A549 (cell line): ENCODE measurements at regions not wholly inside any gene's neighbourhood (a gene's known extent, or its start where the extent isn't known, plus 50 kb on each side); places are given as distances from the start of the nearest gene placed in this dataset.
"Not testable (repeated sequence)": the region's sequence is repeated elsewhere in the genome, so short reads cannot be mapped to it uniquely, and the experiment has no call there.

Experiments used
- ATAC-seq, 2 experiments: fragments of 200-7000 bp in 1 of 2; fragments of >200 bp in 1 of 2; cut with Nextera tagmentation in 1 of 2; cut with Tn5 transposase in 1 of 2; 3 replicates each; pipeline versions ENCODE4 v1.8.0 to v1.9.1; 2018 to 2020; ENCODE audit warnings: mild to moderate bottlenecking in 1 of 2, moderate library complexity in 1 of 2
- CTCF ChIA-PET: fragments of 300-600 bp; sonication (Branson Sonifier 250); formaldehyde crosslinking; extraction: SDS; loops from one replicate; lab custom pipeline; 2021; ENCODE audit warnings: antibody characterized with exemption, inconsistent platforms; lab: Yijun Ruan, JAX
- POLR2A ChIA-PET: fragments of 350-600 bp; formaldehyde crosslinking; extraction: SDS; loops from one replicate; lab custom pipeline; 2021; ENCODE audit warnings: antibody characterized with exemption, inconsistent platforms; lab: Yijun Ruan, JAX
- DNase-seq, 2 experiments: peaks; one replicate each; pipeline versions ENCODE4 v3.0.0 to v3.0.0-alpha.2; 2011 to 2016; ENCODE audit warnings: low read depth in 1 of 2, low spot score in 1 of 2
- FAIRE-seq: peaks from 2 replicates; lab custom pipeline; 2011; peaks lifted over from hg19 to GRCh38; lab: Jason Lieb, UNC
- H3K27ac ChIP-seq, 2 experiments: fragments of >200 bp; sonication (Bioruptor Twin); formaldehyde crosslinking; 3 replicates each; pipeline ENCODE4 v1.5.1; 2016 to 2017
- H3K4me1 ChIP-seq: fragments of >200 bp; sonication (Bioruptor Twin); formaldehyde crosslinking; 3 replicates; pipeline ENCODE4 v1.6.1; 2016
- H3K4me2 ChIP-seq: fragments of >200 bp; sonication (Bioruptor Twin); formaldehyde crosslinking; 3 replicates; pipeline ENCODE4 v1.6.1; 2016
- H3K4me3 ChIP-seq: fragments of >200 bp; sonication (Bioruptor Twin); formaldehyde crosslinking; 3 replicates; pipeline ENCODE4 v1.5.1; 2016
- H3K9me3 ChIP-seq: fragments of >200 bp; sonication (Bioruptor Twin); formaldehyde crosslinking; 3 replicates; pipeline ENCODE4 v1.6.1; 2016
- BHLHE40 ChIP-seq: IDR thresholded peaks from 2 replicates; pipeline ENCODE4 v1.6.1; 2012; ENCODE audit warnings: low read depth, low read length, inconsistent platforms
- CEBPB ChIP-seq, 2 experiments: fragments of >200 bp in 1 of 2; sonication (Bioruptor Twin) in 1 of 2; formaldehyde crosslinking in 1 of 2; IDR thresholded peaks; 2 replicates each; pipeline ENCODE4 v1.6.1; 2012 to 2016
- CHD2 ChIP-seq: fragments of 150-350 bp; IDR thresholded peaks from 2 replicates; pipeline ENCODE4 v1.6.1; 2014; ENCODE audit warnings: low read length; ENCODE audit not compliant: partially characterized antibody
- CHD4 ChIP-seq: fragments of 200-600 bp; sonication (generic); IDR thresholded peaks from 2 replicates; pipeline ENCODE4 v1.6.1; 2016; ENCODE audit warnings: antibody characterized with exemption, mild to moderate bottlenecking, borderline replicate concordance
- E2F6 ChIP-seq: IDR thresholded peaks from 2 replicates; pipeline ENCODE4 v1.6.1; 2012; ENCODE audit warnings: low read depth, borderline replicate concordance
- ESRRA ChIP-seq: fragments of 150-350 bp; IDR thresholded peaks from 2 replicates; pipeline ENCODE4 v1.6.1; 2014; ENCODE audit warnings: mild to moderate bottlenecking, low read length, borderline replicate concordance
- FOXS1 ChIP-seq: fragments of 250-450 bp; sonication (Bioruptor Pico); IDR thresholded peaks from 2 replicates; pipeline ENCODE4 v1.5.0; 2020; ENCODE audit warnings: mild to moderate bottlenecking, moderate library complexity
- HDAC2 ChIP-seq: fragments of 200-600 bp; sonication (generic); IDR thresholded peaks from 2 replicates; pipeline ENCODE4 v1.6.1; 2016
- HOXB13 ChIP-seq: fragments of 250-450 bp; sonication (Bioruptor Pico); IDR thresholded peaks from 2 replicates; pipeline ENCODE4 v1.5.0; 2020; ENCODE audit warnings: low read depth, mild to moderate bottlenecking, moderate library complexity
- JUN ChIP-seq, 2 experiments: fragments of >200 bp; sonication (Bioruptor Twin); formaldehyde crosslinking; IDR thresholded peaks; 2 replicates in 1 of 2; 3 replicates in 1 of 2; pipeline ENCODE4 v1.6.1; 2016 to 2017
- KDM1A ChIP-seq: fragments of 200-600 bp; sonication (generic); IDR thresholded peaks from 2 replicates; pipeline ENCODE4 v1.6.1; 2016; ENCODE audit warnings: low read depth, mild to moderate bottlenecking
- NFE2L2 ChIP-seq: fragments of 150-350 bp; conservative IDR thresholded peaks from 2 replicates; pipeline ENCODE4 v1.6.1; 2014; ENCODE audit warnings: low read length
- NR3C1 ChIP-seq: fragments of >200 bp; sonication (Bioruptor Twin); formaldehyde crosslinking; IDR thresholded peaks from 3 replicates; pipeline ENCODE4 v1.6.1; 2017
- POLR2A ChIP-seq: IDR thresholded peaks from 2 replicates; pipeline ENCODE4 v1.6.1; 2012; ENCODE audit warnings: mild to moderate bottlenecking, low read length
- POLR2AphosphoS2 ChIP-seq: conservative IDR thresholded peaks from 2 replicates; pipeline ENCODE4 v1.6.1; 2012; ENCODE audit warnings: low read length, improper control_type of control experiment, inconsistent platforms
- RAD21 ChIP-seq, 2 experiments: fragments of >200 bp in 1 of 2; sonication (Bioruptor Twin) in 1 of 2; formaldehyde crosslinking in 1 of 2; IDR thresholded peaks in 1 of 2; conservative IDR thresholded peaks in 1 of 2; 2 replicates in 1 of 2; 3 replicates in 1 of 2; pipeline ENCODE4 v1.6.1; 2012 to 2018; ENCODE audit warnings: inconsistent platforms in 1 of 2
- RCOR1 ChIP-seq: fragments of 150-350 bp; IDR thresholded peaks from 2 replicates; pipeline ENCODE4 v1.6.1; 2014; ENCODE audit warnings: antibody characterized with exemption, low read length, low read depth
- SREBF2 ChIP-seq: fragments of 450-650 bp; IDR thresholded peaks from 2 replicates; pipeline ENCODE4 v1.6.1; 2014; ENCODE audit warnings: mild to moderate bottlenecking, moderate library complexity
- TFCP2L1 ChIP-seq: fragments of 250-450 bp; sonication (Bioruptor Pico); IDR thresholded peaks from 2 replicates; pipeline ENCODE4 v1.5.0; 2021; ENCODE audit warnings: mild to moderate bottlenecking
- WGBS: methylation state at CpG from one replicate; pipeline ENCODE4 v1.1.6; 2017; ENCODE audit errors: missing lambda C conversion rate; 5-methylcytosine and 5-hydroxymethylcytosine counted together
- TF ChIP-seq, protein P1 (sequence below): IDR thresholded peaks from 2 replicates; pipeline ENCODE4 v1.6.1; 2012

GRCh38 chr2:216932863-216933548 lies 73.1 kb upstream of the TNP1 start:
- ATAC-seq (no peak), FAIRE-seq (no peak), DNase-seq (no peak)
- CTCF ChIA-PET = no interaction called here
- Histone ChIP-seq H3K4me2 (no peak overlapping the region), H3K27ac (no peak overlapping the region), H3K9me3 (no peaks in the 10 kb centered on the region), H3K4me1 (no peaks in the 10 kb centered on the region), H3K4me3 (no peak overlapping the region)
- TF ChIP-seq FOXS1 (CRISPR knock-in tag) (no peak), KDM1A (no peak), POLR2A (no peak), CHD4 (no peak), ESRRA (no peak), HDAC2 (no peak)
- POLR2A ChIA-PET = no interaction called here
- 67% methylated on average over 11 of the region's 12 CpGs for WGBS

- no peak overlapping the region for H3K27ac ChIP-seq
- no peak for ATAC-seq
- POLR2A ChIA-PET = no interaction called here
- no peak overlapping the region for H3K4me2 ChIP-seq
- H3K4me1 ChIP-seq = no peaks in the 10 kb centered on the region
- TF ChIP-seq NR3C1 (no peak), RCOR1 (no peak), E2F6 (no peak), HOXB13 (no peak), TFCP2L1 (CRISPR knock-in tag) (no peak)
- CTCF ChIA-PET = no interaction called here
- no peaks in the 10 kb centered on the region for H3K9me3 ChIP-seq
- no peak overlapping the region for H3K4me3 ChIP-seq
- no peak for FAIRE-seq
- 73% methylated on average over 2 of the region's 2 CpGs for WGBS
- no peak for DNase-seq
Observed at GRCh38 chr2:216932113-216932862, 72.4 kb upstream of the TNP1 start.

GRCh38 chr2:216930716-216931115 lies 70.9 kb upstream of the TNP1 start:
- DNase-seq (no peak), ATAC-seq (no peak), FAIRE-seq (no peak)
- Histone ChIP-seq H3K4me2 (no peak overlapping the region), H3K4me1 (no peaks in the 10 kb centered on the region), H3K4me3 (no peak overlapping the region), H3K27ac (no peak overlapping the region), H3K9me3 (no peaks in the 10 kb centered on the region)
- WGBS = 60% methylated on average over 2 of the region's 2 CpGs
- ChIA-PET CTCF (interaction anchor here (1.1 kb wide), 1 partner anchor 858 kb away, joined by 3 read pairs; no protein-coding TSS in a partner anchor), POLR2A (no interaction called here)
- TF ChIP-seq RAD21 (conservative IDR thresholded peaks at IDR 0.05 in 1 of 2, IDR thresholded peaks at IDR 0.05 in 1 of 2) (no peak), JUN (IDR thresholded peaks at IDR 0.05) (no peak), POLR2AphosphoS2 (no peak), SREBF2 (no peak), NR3C1 (no peak), TFCP2L1 (CRISPR knock-in tag) (no peak), CEBPB (IDR thresholded peaks at IDR 0.05) (no peak), NFE2L2 (no peak), CHD2 (no peak), BHLHE40 (no peak)
- TF ChIP-seq, protein P1, sequence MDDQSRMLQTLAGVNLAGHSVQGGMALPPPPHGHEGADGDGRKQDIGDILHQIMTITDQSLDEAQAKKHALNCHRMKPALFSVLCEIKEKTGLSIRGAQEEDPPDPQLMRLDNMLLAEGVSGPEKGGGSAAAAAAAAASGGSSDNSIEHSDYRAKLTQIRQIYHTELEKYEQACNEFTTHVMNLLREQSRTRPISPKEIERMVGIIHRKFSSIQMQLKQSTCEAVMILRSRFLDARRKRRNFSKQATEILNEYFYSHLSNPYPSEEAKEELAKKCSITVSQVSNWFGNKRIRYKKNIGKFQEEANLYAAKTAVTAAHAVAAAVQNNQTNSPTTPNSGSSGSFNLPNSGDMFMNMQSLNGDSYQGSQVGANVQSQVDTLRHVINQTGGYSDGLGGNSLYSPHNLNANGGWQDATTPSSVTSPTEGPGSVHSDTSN = no peak

DNA sequence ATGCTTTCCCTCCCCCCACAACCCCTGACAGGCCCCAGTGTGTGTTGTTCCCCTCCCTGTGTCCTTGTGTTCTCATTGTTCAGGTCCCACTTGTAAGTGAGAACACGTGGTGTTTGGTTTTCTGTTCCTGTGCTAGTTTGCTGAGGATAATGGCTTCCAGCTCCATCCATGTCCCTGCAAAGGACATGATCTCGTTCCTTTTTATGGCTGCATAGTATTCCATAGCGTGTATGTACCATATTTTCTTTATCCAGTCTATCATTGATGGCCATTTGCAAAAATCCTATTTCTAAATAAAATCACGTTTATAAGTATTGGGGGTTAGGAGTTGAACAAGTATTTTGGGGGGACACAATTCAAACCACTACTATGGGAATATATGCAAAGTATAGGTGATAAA lies 69.5 kb upstream of the TNP1 start:
- H3K4me3 ChIP-seq, DNase-seq, ATAC-seq, H3K4me1 ChIP-seq, POLR2A ChIA-PET, H3K9me3 ChIP-seq, H3K4me2 ChIP-seq, CTCF ChIA-PET, H3K27ac ChIP-seq, FAIRE-seq: not testable (repeated sequence)
- WGBS = 9% methylated on average over 4 of the region's 4 CpGs
